H9 (cell line): ENCODE measurements at regions not wholly inside any gene's neighbourhood (a gene's known extent, or its start where the extent isn't known, plus 50 kb on each side); places are given as distances from the start of the nearest gene placed in this dataset.

Experiments used
- DNase-seq: peaks from one replicate; pipeline ENCODE4 v3.0.0-alpha.2; 2017
- H2AFZ ChIP-seq: one replicate; pipeline ENCODE4 v1.6.1; 2013; ENCODE audit warnings: mild to moderate bottlenecking, low read length, control low read depth, moderate library complexity
- H2AK5ac ChIP-seq: 2 replicates; pipeline ENCODE4 v1.6.1; 2013; ENCODE audit warnings: low read length, control low read depth, mixed read lengths; ENCODE audit not compliant: insufficient read length
- H2BK120ac ChIP-seq: one replicate; pipeline ENCODE4 v1.6.1; 2013; ENCODE audit warnings: low read depth, mild to moderate bottlenecking, low read length, control low read depth, inconsistent platforms; ENCODE audit not compliant: poor library complexity, severe bottlenecking
- H2BK12ac ChIP-seq: 2 replicates; pipeline ENCODE4 v1.6.1; 2013; ENCODE audit warnings: low read length, control low read depth, mixed read lengths, low read depth; ENCODE audit not compliant: insufficient read length
- H2BK15ac ChIP-seq: 2 replicates; pipeline ENCODE4 v1.6.1; 2013; ENCODE audit warnings: low read depth, low read length, control low read depth
- H2BK20ac ChIP-seq: one replicate; pipeline ENCODE4 v1.6.1; 2013; ENCODE audit warnings: low read depth, mild to moderate bottlenecking, low read length, control low read depth, inconsistent platforms; ENCODE audit not compliant: poor library complexity, severe bottlenecking
- H2BK5ac ChIP-seq: 2 replicates; pipeline ENCODE4 v1.6.1; 2013; ENCODE audit warnings: low read length, control low read depth, mixed read lengths; ENCODE audit not compliant: insufficient read length
- H3K14ac ChIP-seq: 2 replicates; pipeline ENCODE4 v1.6.1; 2013; ENCODE audit warnings: low read length, control low read depth; ENCODE audit not compliant: insufficient read depth
- H3K18ac ChIP-seq: 2 replicates; pipeline ENCODE4 v1.6.1; 2013; ENCODE audit warnings: low read depth, mild to moderate bottlenecking, mixed read lengths, low read length, control low read depth; ENCODE audit not compliant: insufficient read length
- H3K23ac ChIP-seq: 2 replicates; pipeline ENCODE4 v1.6.1; 2013; ENCODE audit warnings: low read length, control low read depth, mixed read lengths, low read depth; ENCODE audit not compliant: insufficient read length
- H3K23me2 ChIP-seq: 2 replicates; pipeline ENCODE4 v1.6.1; 2013; ENCODE audit warnings: low read depth, mild to moderate bottlenecking, mixed read lengths, low read length, control low read depth; ENCODE audit not compliant: insufficient read length, poor library complexity, severe bottlenecking
- H3K27ac ChIP-seq: 2 replicates; pipeline ENCODE4 v1.5.1; 2013; ENCODE audit warnings: low read length, control low read depth, mixed read lengths, low read depth; ENCODE audit not compliant: insufficient read length
- H3K27me3 ChIP-seq: 2 replicates; pipeline ENCODE4 v1.6.1; 2013; ENCODE audit warnings: low read length, control low read depth, inconsistent platforms; ENCODE audit not compliant: insufficient read depth
- H3K4ac ChIP-seq: 2 replicates; pipeline ENCODE4 v1.6.1; 2013; ENCODE audit warnings: low read depth, mild to moderate bottlenecking, control low read depth, inconsistent platforms, low read length, moderate library complexity
- H3K4me1 ChIP-seq: 2 replicates; pipeline ENCODE4 v1.6.1; 2013; ENCODE audit warnings: low read length, control low read depth, inconsistent platforms; ENCODE audit not compliant: insufficient read depth
- H3K4me2 ChIP-seq: 2 replicates; pipeline ENCODE4 v1.6.1; 2013; ENCODE audit warnings: low read length, control low read depth, mixed read lengths; ENCODE audit not compliant: insufficient read length, insufficient read depth
- H3K56ac ChIP-seq: 2 replicates; pipeline ENCODE4 v1.6.1; 2013; ENCODE audit warnings: low read depth, mild to moderate bottlenecking, mixed read lengths, low read length, control low read depth; ENCODE audit not compliant: insufficient read length
- H3K79me1 ChIP-seq: 2 replicates; pipeline ENCODE4 v1.6.1; 2013; ENCODE audit warnings: low read depth, mild to moderate bottlenecking, moderate library complexity, low read length, control low read depth, inconsistent platforms; ENCODE audit not compliant: insufficient read depth, poor library complexity, severe bottlenecking
- H3K79me2 ChIP-seq: 2 replicates; pipeline ENCODE4 v1.6.1; 2013; ENCODE audit warnings: low read length, control low read depth, inconsistent platforms; ENCODE audit not compliant: insufficient read depth
- H3K9ac ChIP-seq: 2 replicates; pipeline ENCODE4 v1.6.1; 2013; ENCODE audit warnings: low read length, control low read depth, mixed read lengths; ENCODE audit not compliant: insufficient read length; ENCODE audit errors: extremely low read depth
- H3K9me3 ChIP-seq: one replicate; pipeline ENCODE4 v1.6.1; 2013; ENCODE audit warnings: low read depth, low read length, inconsistent platforms; ENCODE audit not compliant: control insufficient read depth
- H3T11ph ChIP-seq: one replicate; pipeline ENCODE4 v1.6.1; 2013; ENCODE audit warnings: mild to moderate bottlenecking, low read length, control low read depth, inconsistent platforms
- H4K20me1 ChIP-seq: one replicate; pipeline ENCODE4 v1.6.1; 2013; ENCODE audit not compliant: control insufficient read depth, insufficient read length, insufficient read depth
- H4K5ac ChIP-seq: 2 replicates; pipeline ENCODE4 v1.6.1; 2013; ENCODE audit warnings: low read depth, mild to moderate bottlenecking, mixed read lengths, low read length, control low read depth; ENCODE audit not compliant: insufficient read length
- H4K8ac ChIP-seq: replicated peaks from 2 replicates; pipeline ENCODE4 v1.6.1; 2013; ENCODE audit warnings: low read length, control low read depth, mixed read lengths, low read depth; ENCODE audit not compliant: insufficient read length
- H4K91ac ChIP-seq: 2 replicates; pipeline ENCODE4 v1.6.1; 2013; ENCODE audit warnings: low read depth, mild to moderate bottlenecking, moderate library complexity, mixed read lengths, low read length, control low read depth; ENCODE audit not compliant: insufficient read length
- H3K27ac Mint-ChIP-seq, 3 experiments: 2 replicates in 2 of 3; 3 replicates in 1 of 3; pipeline ENCODE4 v1.8.0; 2020 to 2021; ENCODE audit warnings: mixed read lengths in 3 of 3, mild to moderate bottlenecking in 1 of 3, moderate library complexity in 1 of 3
- H3K27me3 Mint-ChIP-seq: 2 replicates; pipeline ENCODE4 v1.8.0; 2021; ENCODE audit warnings: low read depth, mild to moderate bottlenecking, moderate library complexity, mixed read lengths
- H3K36me3 Mint-ChIP-seq, 3 experiments: 2 replicates in 2 of 3; 3 replicates in 1 of 3; pipeline ENCODE4 v1.8.0; 2020 to 2021; ENCODE audit warnings: low read depth in 3 of 3, mixed read lengths in 3 of 3; ENCODE audit not compliant: insufficient read depth in 1 of 3
- H3K4me1 Mint-ChIP-seq, 2 experiments: 2 replicates each; pipeline ENCODE4 v1.8.0; 2020; ENCODE audit warnings: mixed read lengths in 2 of 2
- H3K4me3 Mint-ChIP-seq, 2 experiments: 2 replicates in 1 of 2; 3 replicates in 1 of 2; pipeline ENCODE4 v1.8.0; 2020 to 2021; ENCODE audit warnings: mild to moderate bottlenecking in 2 of 2, mixed read lengths in 2 of 2, moderate library complexity in 1 of 2
- H3K9me3 Mint-ChIP-seq, 2 experiments: 2 replicates in 1 of 2; 3 replicates in 1 of 2; pipeline ENCODE4 v1.8.0; 2020; ENCODE audit warnings: mild to moderate bottlenecking in 2 of 2, mixed read lengths in 2 of 2, moderate library complexity in 1 of 2
- WGBS: extraction: QIAGEN DNeasy Blood & Tissue Kit; methylation state at CpG from one replicate; pipeline ENCODE4 v1.1.7; 2013; ENCODE audit warnings: missing lambda C conversion rate, low lambda C conversion rate, mixed read lengths; ENCODE audit not compliant: insufficient read length; ENCODE audit errors: extremely low coverage; 5-methylcytosine and 5-hydroxymethylcytosine counted together
- TF ChIP-seq, protein P1 (sequence below): fragments of 200-600 bp; sonication (generic); conservative IDR thresholded peaks from 3 replicates; pipeline ENCODE4 v1.8.0; 2021; ENCODE audit warnings: antibody characterized with exemption, mild to moderate bottlenecking

DNA sequence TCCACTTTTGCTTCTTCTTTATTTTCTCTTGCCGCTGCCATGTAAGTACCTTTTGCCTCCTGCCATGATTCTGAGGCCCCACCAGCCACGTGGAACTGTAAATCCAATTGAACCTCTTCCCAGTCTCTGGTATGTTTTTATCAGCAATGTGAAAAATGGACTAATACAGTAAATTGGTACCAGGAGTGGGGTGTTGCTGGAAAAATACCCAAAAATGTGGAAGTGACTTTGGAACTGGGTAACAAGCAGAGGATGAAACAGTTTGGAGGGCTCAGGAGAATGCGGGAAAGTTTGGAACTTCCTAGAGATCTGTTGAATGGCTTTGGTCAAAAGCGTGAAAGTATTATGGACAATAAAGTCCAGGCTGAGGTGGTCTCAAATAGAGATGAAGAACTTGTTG, 670.3 kb upstream of the ZWINT start:
- Histone ChIP-seq H4K5ac (no peak overlapping the region), H2BK5ac (no peak overlapping the region), H2AK5ac (no peak overlapping the region), H3K4me2 (no peak overlapping the region), H3T11ph (no peak overlapping the region), H4K8ac (no peak overlapping the region), H3K79me2 (no peaks in the 10 kb centered on the region), H3K14ac (no peak overlapping the region), H2BK12ac (no peak overlapping the region), H3K4ac (no peak overlapping the region), H2BK120ac (no peak overlapping the region), H3K56ac (no peak overlapping the region), H4K91ac (no peak overlapping the region), H3K4me1 (no peaks in the 10 kb centered on the region), H3K23ac (no peak overlapping the region), H3K9me3 (peaks cover 12% of the 10 kb centered on the region), H3K79me1 (no peaks in the 10 kb centered on the region), H2AFZ (no peak overlapping the region), H3K18ac (no peak overlapping the region), H3K27me3 (no peaks in the 10 kb centered on the region), H3K9ac (no peak overlapping the region), H2BK20ac (no peak overlapping the region), H2BK15ac (no peak overlapping the region), H3K23me2 (no peaks in the 10 kb centered on the region), H3K27ac (no peak overlapping the region), H4K20me1 (no peaks in the 10 kb centered on the region)
- H3K27me3 Mint-ChIP-seq, result no peaks in the 10 kb centered on the region; the same call in none of the 2 replicates
- peaks cover 7 to 34% (median 8%) of the 10 kb centered on the region in 3 experiments for H3K36me3 Mint-ChIP-seq
- peaks cover 23 to 31% of the 10 kb centered on the region in 2 experiments for H3K9me3 Mint-ChIP-seq
- TF ChIP-seq, protein P1, sequence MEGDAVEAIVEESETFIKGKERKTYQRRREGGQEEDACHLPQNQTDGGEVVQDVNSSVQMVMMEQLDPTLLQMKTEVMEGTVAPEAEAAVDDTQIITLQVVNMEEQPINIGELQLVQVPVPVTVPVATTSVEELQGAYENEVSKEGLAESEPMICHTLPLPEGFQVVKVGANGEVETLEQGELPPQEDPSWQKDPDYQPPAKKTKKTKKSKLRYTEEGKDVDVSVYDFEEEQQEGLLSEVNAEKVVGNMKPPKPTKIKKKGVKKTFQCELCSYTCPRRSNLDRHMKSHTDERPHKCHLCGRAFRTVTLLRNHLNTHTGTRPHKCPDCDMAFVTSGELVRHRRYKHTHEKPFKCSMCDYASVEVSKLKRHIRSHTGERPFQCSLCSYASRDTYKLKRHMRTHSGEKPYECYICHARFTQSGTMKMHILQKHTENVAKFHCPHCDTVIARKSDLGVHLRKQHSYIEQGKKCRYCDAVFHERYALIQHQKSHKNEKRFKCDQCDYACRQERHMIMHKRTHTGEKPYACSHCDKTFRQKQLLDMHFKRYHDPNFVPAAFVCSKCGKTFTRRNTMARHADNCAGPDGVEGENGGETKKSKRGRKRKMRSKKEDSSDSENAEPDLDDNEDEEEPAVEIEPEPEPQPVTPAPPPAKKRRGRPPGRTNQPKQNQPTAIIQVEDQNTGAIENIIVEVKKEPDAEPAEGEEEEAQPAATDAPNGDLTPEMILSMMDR, result no peak
- no peak for DNase-seq
- no peaks in the 10 kb centered on the region for H3K4me1 Mint-ChIP-seq
- no peak overlapping the region for H3K4me3 Mint-ChIP-seq
- no peak overlapping the region for H3K27ac Mint-ChIP-seq
- no CpG with 5 or more reads among the region's 4 CpGs for WGBS
